AG08395 (cell line): ENCODE measurements at regions not wholly inside any gene's neighbourhood (a gene's known extent, or its start where the extent isn't known, plus 50 kb on each side); places are given as distances from the start of the nearest gene placed in this dataset.
"Not testable (repeated sequence)": the region's sequence is repeated elsewhere in the genome, so short reads cannot be mapped to it uniquely, and the experiment has no call there.

Experiments
- DNase-seq: peaks from one replicate; pipeline ENCODE4 v3.0.0; 2012; ENCODE audit warnings: mixed read lengths, low spot score

GRCh38 chr3:89932882-89933281, 825.5 kb downstream of the EPHA3 start:
- DNase-seq, result no peak

GRCh38 chr3:89944461-89944860, 837.0 kb downstream of the EPHA3 start:
- not testable (repeated sequence) for DNase-seq

GRCh38 chr3:89946884-89947283, 839.5 kb downstream of the EPHA3 start:
- no peak for DNase-seq

DNA sequence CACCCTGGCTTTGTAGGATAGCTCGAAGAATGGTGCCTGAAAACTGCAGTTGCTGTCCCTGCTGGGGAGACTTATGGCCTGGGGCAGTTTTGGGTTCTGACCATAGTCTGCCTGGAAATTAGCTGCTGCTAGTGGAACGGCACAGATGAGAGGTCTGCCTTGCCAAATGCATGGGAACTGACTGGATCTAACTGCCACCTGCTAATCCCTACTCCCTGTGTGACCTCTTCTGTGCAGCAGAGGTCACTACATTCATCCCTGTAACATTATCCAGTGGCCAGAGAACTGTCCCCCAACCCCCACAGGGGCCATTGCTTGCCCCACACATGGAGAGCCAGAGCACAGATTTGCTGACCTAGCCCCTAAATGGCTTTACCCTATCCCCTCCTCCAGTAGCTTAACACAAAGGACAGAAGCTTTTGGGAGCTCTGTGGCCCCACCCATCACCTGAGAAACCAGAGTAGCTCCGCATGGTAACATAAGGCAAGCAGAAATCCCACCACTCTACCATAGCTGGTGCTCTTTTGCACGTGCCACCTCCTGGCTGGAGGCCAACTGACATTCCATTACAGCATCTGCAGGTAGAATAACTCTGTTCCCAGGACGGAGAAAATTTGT, 840.0 kb downstream of the EPHA3 start:
- no peak for DNase-seq

GRCh38 chr3:89948008-89948407, 840.6 kb downstream of the EPHA3 start:
- DNase-seq, result no peak

DNA sequence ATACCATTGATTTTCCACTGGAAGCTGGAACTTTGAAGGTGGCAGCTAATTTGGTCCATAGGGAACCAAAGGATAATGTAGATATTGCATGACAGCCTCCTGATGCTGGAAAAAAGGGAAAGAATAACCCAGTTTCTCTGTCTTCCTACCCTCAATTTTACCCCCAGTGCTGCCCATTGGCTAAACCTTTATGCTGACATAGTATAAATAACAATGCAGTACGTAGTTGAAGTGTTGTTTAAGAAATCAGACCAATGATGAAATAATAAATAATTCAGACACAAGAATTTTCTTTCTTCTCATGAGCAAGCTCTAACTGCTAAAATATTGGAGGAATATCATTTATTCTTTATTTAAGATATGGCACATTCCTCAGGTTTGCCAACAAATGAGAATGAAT, 843.4 kb downstream of the EPHA3 start:
- DNase-seq, result no peak

DNA sequence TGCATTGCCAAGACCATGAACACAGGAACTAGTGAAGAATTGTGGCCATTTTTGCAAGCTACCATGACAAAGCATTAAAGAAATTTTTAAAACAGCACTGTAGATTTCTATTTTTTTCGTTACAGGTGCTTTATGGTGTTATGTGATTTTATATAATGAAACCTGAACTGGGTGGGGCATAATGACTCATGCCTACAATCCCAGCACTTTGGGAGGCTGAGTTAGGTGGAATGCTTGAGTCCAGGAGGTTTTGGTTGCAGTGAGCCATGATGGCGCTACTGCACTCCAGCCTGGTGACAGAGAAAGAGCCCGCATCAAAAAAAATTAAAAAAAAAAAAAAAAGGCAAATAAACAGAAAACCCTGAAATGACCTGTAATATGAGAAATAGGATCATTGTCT, 846.7 kb downstream of the EPHA3 start:
- no peak for DNase-seq

DNA sequence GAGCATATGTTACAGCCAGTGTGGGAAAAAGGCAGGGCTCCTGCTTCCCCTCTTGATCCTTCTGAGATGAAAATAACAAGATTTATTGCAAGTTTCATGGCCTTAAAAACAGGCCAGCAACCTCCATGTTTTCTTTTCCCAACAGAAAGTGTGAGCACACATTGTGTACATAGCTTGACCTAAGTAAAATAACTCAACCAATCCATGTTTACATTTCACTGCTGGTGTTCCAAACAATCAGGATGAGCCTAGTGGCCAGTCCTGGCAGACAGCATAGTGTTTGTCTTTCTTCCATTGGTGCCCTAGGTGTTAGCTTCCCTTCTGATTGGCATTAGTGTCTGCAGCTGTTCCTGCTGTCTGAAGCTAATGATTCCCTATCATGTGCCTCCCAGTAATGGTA, 847.7 kb downstream of the EPHA3 start:
- DNase-seq, result no peak

DNA sequence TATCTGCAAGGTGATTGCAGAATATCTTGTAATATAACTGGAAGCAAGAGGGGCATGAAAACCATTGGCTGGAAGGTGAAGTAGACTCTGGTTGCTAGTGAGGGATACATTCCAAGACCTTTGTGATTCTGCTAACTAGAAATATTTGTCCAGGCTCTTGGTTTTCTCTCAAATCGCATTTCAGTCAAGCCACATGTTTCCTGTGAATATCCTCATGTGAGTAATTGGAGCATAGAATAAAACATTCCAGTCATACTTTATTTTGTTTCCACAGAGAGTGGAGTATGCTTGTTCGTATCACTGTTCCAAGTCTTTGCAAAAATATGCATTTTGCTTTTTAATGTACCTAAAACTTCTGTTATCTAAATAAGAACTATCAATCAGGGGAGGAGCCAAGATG, 850.0 kb downstream of the EPHA3 start:
- no peak for DNase-seq

- not testable (repeated sequence) for DNase-seq
Observed at GRCh38 chr3:89958163-89958562, 850.7 kb downstream of the EPHA3 start.

DNA sequence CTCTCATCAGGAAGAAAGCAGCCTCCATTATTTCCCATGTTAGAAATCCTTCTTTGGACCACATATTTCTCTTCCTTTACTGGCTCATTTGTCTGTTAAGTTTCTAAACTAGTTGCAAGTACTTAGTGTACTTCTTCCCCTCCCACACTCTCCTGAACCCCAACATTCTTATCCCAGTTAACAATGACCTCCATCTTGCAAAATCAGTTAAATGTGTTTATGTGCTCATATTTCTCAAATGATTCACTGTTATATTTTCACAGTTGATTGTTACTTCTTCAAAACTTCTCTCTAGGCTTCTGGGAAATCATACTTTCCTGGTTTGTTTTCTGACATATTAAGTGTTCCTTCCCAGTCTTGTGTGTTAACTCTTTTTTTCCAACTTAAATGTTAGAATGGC, 856.9 kb downstream of the EPHA3 start:
- no peak for DNase-seq

DNA sequence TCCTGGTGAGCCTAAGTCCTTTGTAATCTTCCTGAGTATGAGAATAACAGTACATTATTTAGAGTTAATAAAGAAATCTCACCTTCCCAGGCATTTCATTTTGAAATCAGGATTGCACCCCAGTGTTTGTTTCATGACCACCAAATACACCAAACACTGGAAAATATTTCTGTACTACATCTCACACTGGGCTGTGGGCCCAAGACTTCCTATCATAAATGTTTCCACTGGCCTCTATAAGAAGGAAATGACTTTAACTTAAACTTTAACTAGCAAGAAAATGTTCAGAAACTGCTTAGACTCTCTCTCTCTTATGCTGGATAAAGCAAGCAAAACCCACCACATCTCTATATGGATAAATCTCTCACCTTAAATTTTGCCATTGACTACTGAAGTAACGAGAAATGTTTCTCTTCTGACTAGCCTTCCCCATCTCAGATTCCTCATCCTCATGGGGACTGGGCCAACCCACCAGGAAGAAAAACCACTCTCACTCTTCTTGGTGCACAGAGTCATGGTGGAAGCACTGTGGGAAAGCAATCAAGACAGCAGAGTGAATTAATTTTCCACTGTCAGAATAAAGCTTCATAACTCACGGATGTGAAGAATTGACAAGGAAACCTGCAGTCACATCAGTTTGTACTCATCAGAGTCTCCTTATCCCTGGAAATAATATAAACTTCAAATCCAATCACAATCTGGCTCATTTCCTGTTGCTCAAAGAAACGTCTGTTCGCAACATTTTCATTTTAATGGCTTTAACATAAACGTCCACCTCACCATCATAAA, 859.6 kb downstream of the EPHA3 start:
- DNase-seq, result no peak

GRCh38 chr3:89971329-89971728, 863.9 kb downstream of the EPHA3 start:
- no peak for DNase-seq

- DNase-seq, result no peak
Observed at GRCh38 chr3:89973156-89973555, 865.7 kb downstream of the EPHA3 start.

DNA sequence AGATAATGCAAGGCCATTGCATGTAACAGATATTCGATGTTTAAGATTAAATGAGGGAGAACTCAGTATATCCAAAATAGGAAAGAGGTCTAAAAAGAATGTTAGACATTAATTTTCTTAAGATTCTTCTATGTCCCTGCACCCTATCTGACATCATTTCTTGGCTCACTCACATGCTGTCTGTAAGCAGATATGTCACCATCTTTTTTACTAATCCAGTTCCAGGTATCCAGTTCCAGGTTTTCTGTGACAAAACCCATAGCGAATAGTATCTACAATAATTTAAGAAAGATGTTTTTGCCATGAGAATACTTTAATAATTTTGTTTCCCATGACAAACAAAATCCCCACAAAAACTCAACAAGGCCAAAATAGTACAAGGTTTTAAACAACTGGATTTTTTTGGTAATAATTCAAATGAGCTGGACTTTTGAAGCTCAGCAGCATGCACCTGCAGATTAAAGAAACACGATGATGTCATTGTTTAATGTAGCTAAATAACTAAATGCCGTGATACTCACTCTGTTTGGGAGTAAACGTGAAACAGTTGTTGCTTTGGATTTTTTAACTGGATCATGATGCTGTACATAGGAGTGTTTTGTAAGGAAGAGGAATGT, 867.6 kb downstream of the EPHA3 start:
- no peak for DNase-seq

DNA sequence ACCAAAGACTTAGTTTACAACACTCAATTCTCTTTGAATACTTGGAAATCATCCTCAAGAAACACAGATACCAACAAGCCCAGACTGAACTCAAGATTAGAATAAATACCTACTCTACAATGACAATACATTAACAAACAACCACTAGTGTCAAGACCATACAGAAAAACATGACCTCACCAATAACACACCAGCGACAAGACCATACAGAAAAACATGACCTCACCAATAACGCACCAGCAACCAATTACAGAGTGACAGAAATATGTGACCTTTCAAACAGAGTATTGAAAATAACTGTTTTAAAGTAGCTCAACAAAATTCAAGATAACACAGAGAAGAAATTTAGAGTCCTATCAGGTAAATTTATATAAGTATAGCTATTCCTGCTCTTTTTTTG, 876.0 kb downstream of the EPHA3 start:
- no peak for DNase-seq

DNA sequence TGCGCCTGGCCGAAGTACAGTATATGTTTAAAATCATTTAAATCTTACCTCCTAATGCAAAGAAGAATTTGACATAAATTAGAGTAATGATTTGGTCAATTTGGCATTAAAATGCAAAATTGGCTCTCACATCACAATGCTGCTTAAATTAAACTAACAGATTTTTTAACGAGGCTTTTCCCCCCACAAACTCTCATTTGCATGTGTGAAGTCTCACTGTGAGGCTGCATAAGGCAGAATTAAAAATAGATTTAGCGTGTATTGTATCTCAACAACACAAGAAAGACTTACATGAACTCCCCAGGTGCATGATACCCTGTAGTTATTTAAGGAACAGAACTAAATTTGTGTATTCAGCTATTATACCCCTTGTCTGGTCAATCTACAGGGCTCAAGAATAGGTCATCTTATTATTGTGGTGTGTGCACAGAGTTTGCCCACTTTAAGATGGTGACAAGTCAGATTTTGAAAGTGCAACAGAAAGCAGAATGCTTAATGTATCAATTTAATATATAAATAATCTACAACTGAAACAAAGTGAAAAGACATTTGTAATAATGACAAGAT, 897.9 kb downstream of the EPHA3 start:
- no peak for DNase-seq

DNA sequence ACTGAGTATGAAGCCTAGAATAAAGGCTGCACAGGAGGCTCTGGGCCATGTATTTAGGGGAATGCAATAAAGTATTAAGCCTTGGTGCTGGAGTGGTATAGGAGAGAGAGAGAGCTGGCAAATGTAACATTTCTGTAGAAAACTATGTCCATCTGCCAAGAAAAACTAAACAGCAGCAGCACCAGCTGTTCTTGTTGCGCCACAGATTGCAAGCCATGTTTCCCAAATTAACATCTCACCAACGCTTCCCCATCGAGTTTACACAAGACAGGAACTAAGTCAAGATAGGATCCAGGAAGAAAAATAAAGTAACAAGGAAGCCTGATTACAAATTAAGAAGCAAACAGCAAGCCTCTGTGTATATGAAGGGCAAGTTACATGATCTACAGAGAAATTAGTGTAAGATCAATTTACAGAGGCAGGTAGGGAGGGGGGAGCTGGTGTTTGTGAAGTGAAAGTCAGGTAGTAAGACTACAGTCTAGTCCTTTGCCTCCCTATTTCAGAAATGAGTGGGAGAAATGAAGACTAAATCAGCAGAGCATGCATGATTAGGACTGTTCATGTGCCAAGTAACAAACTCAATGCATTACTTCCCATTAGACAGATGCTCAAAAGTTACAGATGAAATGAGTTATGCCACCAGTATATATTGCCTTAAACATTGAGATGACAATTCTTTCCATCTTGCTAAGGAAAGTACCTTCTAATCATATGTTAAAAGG, 900.5 kb downstream of the EPHA3 start:
- no peak for DNase-seq

GRCh38 chr3:90010341-90010740, 902.9 kb downstream of the EPHA3 start:
- DNase-seq, result no peak

- no peak for DNase-seq
Observed at GRCh38 chr3:90011131-90011530, 903.7 kb downstream of the EPHA3 start.

GRCh38 chr3:90011596-90011995, 904.2 kb downstream of the EPHA3 start:
- DNase-seq, result no peak

- DNase-seq, result no peak
Observed at GRCh38 chr3:90011996-90012395, 904.6 kb downstream of the EPHA3 start.
